Esophagus squamous epithelium (tissue), 4 donors: ENCODE measurements at regions not wholly inside any gene's neighbourhood (a gene's known extent, or its start where the extent isn't known, plus 50 kb on each side); places are given as distances from the start of the nearest gene placed in this dataset.

Experiments used
- POLR2A ChIP-seq, 4 donors: fragments of 450-650 bp; IDR thresholded peaks; one replicate each; pipeline ENCODE4 v1.6.1; 2017; ENCODE audit warnings: antibody characterized with exemption in 4 of 4, mild to moderate bottlenecking in 4 of 4, moderate library complexity in 3 of 4
- TF ChIP-seq, protein P1 (sequence below), 6 experiments: fragments of 450-650 bp in 4 of 6; fragments of 200-600 bp in 2 of 6; sonication (generic) in 2 of 6; IDR thresholded peaks; one replicate each; pipeline ENCODE4 v1.5.1; 2016 to 2019; ENCODE audit warnings: antibody characterized with exemption in 6 of 6, mild to moderate bottlenecking in 4 of 6, moderate library complexity in 4 of 6

DNA sequence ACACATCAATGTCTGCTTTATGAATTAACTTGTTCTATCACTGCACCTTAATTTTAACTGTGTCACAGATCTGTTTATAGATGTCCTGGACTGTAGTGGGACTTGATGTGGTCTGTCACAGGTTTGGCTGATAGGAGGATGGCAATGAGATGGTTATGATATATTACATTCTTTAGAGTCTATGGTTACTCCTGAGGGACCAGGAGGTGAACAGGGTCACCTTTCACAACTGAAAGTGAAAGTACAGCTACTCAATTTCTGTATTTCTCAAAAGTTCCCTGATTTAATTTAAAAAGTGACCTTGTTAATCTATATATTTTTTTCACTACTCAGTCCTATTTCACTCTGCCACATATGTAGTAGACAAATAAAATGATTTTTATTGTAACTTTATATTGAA is 1284.1 kb upstream of the GYPC start:
- TF ChIP-seq, protein P1, sequence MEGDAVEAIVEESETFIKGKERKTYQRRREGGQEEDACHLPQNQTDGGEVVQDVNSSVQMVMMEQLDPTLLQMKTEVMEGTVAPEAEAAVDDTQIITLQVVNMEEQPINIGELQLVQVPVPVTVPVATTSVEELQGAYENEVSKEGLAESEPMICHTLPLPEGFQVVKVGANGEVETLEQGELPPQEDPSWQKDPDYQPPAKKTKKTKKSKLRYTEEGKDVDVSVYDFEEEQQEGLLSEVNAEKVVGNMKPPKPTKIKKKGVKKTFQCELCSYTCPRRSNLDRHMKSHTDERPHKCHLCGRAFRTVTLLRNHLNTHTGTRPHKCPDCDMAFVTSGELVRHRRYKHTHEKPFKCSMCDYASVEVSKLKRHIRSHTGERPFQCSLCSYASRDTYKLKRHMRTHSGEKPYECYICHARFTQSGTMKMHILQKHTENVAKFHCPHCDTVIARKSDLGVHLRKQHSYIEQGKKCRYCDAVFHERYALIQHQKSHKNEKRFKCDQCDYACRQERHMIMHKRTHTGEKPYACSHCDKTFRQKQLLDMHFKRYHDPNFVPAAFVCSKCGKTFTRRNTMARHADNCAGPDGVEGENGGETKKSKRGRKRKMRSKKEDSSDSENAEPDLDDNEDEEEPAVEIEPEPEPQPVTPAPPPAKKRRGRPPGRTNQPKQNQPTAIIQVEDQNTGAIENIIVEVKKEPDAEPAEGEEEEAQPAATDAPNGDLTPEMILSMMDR (IDR thresholded peaks at IDR 0.05), result no peak
- TF ChIP-seq POLR2A (IDR thresholded peaks at IDR 0.05), result no peak
